ENCODE measurements at regions not wholly inside any gene's neighbourhood (a gene's known extent, or its start where the extent isn't known, plus 50 kb on each side); places are given as distances from the start of the nearest gene placed in this dataset.
"Not testable (repeated sequence)": the region's sequence is repeated elsewhere in the genome, so short reads cannot be mapped to it uniquely, and the experiment has no call there.

- no peaks in the 10 kb centered on the region for H3K4me1 Mint-ChIP-seq (ENCODE audit: low read depth)
Measured at GRCh38 chr11:96481204-96481603, 91.4 kb downstream of the JRKL start.

DNA sequence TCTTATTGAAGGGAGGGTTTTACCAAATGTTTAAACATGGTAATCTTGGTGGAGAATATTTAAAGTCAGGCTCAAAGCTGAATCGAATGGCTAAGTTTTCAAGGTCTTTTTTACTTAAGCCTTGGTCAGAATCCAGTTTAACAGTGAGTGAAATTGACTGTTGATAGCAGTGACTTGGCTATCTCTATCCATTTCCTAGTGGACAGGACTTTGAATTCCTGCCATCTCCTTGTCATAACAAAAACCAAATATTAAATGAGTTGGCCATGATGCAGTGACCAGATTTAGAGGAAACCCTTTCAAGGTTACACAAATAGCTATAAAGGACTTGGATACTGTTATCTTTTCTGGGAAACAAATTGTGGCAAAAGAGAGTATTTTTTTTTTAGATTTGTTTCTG, 92.0 kb downstream of the JRKL start:
- Mint-ChIP-seq H3K9me3 (peaks cover 5% of the 10 kb centered on the region), H3K4me3 (no peak overlapping the region)
- POLR2A ChIA-PET, result no interaction called here

More at GRCh38 chr11:96481204-96481603, 91.4 kb downstream of the JRKL start:
- intact Hi-C loops (cut with micrococcal nuclease), result no loop called here
- H3K27me3 Mint-ChIP-seq, result peaks cover 3% of the 10 kb centered on the region
- no peak overlapping the region for H3K27ac Mint-ChIP-seq
- ChIA-PET CTCF (interaction anchor here (0.8 to 2.0 kb wide), 2 partner anchors 15 to 17 kb away, joined by 4 to 6 read pairs; no protein-coding TSS in a partner anchor), POLR2A (interaction anchor here (0.6 kb wide), 1 partner anchor 32 kb away, joined by 3 read pairs; no protein-coding TSS in a partner anchor)
- peaks cover 5% of the 10 kb centered on the region for H3K9me3 Mint-ChIP-seq
- DNase-seq, result no peak
- H3K36me3 Mint-ChIP-seq, result no peaks in the 10 kb centered on the region
- H3K4me3 Mint-ChIP-seq, result no peak overlapping the region

DNA sequence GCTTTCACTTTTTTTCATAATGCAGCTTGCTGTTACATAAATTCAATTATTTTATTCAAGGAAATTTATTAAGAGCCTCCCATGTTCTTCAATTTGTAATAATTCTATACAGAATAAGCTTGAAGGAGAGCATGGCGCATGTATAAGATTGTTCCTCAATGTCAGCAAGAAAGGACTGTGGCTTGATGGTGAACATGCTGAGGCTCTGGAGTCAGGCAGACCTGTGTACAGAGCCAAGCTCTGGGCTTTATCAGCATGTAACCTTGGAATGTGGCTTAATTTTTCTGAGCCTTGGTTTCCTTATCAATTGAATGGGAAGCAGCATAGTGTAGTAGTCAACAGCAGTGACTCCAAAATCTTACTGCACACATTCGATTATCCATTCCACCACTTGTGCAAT, 92.4 kb downstream of the JRKL start:
- ChIA-PET POLR2A (no interaction called here), CTCF (no interaction called here)
- no peak for DNase-seq
- H3K4me1 Mint-ChIP-seq (ENCODE audit: low read depth), result no peaks in the 10 kb centered on the region
- no peaks in the 10 kb centered on the region for H3K36me3 Mint-ChIP-seq
- no peak overlapping the region for H3K4me3 Mint-ChIP-seq
- peaks cover 5% of the 10 kb centered on the region for H3K9me3 Mint-ChIP-seq
- no peak overlapping the region for H3K27ac Mint-ChIP-seq
- intact Hi-C loops (cut with micrococcal nuclease), result no loop called here
- peaks cover 3% of the 10 kb centered on the region for H3K27me3 Mint-ChIP-seq

More for the DNA sequence above, 92.0 kb downstream of the JRKL start:
- Mint-ChIP-seq H3K27me3 (peaks cover 3% of the 10 kb centered on the region), H3K4me1 (ENCODE audit: low read depth) (no peaks in the 10 kb centered on the region), H3K27ac (no peak overlapping the region), H3K36me3 (no peaks in the 10 kb centered on the region)
- DNase-seq, result no peak
- CTCF ChIA-PET, result interaction anchor here (0.8 to 2.0 kb wide), 2 partner anchors 15 to 17 kb away, joined by 4 to 6 read pairs; no protein-coding TSS in a partner anchor
- intact Hi-C loops (cut with micrococcal nuclease), result no loop called here

DNA sequence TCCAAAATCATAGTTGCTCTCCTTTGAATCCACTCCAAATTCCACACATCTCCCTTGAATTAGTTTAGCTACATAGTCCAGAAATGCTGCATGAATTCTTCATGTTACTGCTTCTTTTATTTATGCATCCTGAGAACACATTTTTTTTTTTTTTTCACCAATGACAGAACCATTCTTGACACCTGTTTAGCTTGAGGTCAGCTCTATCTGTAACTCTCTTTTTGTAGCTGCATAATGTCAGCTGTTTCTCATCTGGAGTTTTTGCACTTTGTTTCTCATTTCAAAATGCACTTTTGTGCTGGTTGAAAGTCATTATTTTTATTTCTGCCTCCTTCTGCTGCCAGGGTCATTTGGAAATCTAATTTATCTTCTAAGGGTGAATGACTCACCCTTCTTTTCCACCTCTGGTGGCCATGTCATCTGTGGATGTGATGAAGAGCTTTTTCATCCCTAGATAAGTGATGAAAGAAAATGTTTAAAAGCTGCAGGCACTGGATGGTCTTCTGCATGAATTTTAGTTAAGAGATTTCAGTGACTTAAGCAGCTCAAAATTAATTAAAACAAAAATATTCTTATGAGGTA, 93.7 kb downstream of the JRKL start:
- DNase-seq, result no peak
- no peak overlapping the region for H3K27ac Mint-ChIP-seq

GRCh38 chr11:96484361-96484760, 94.5 kb downstream of the JRKL start:
- no peak overlapping the region for H3K4me3 Mint-ChIP-seq
- H3K4me1 Mint-ChIP-seq (ENCODE audit: low read depth), result no peaks in the 10 kb centered on the region
- intact Hi-C loops (cut with micrococcal nuclease), result no loop called here
- CTCF ChIA-PET, result interaction anchor here (1.6 kb wide), 1 partner anchor 20 kb away, joined by 12 read pairs; no protein-coding TSS in a partner anchor
- no peaks in the 10 kb centered on the region for H3K9me3 Mint-ChIP-seq
- H3K27me3 Mint-ChIP-seq, result peaks cover 15% of the 10 kb centered on the region
- H3K27ac Mint-ChIP-seq, result no peak overlapping the region
- no peak for DNase-seq
- POLR2A ChIA-PET, result no interaction called here
- H3K36me3 Mint-ChIP-seq, result no peaks in the 10 kb centered on the region

More for the DNA sequence above, 93.7 kb downstream of the JRKL start:
- CTCF ChIA-PET, result interaction anchor here (1.6 kb wide), 1 partner anchor 20 kb away, joined by 12 read pairs; no protein-coding TSS in a partner anchor
- POLR2A ChIA-PET, result no interaction called here
- Mint-ChIP-seq H3K9me3 (no peaks in the 10 kb centered on the region), H3K27me3 (peaks cover 8% of the 10 kb centered on the region), H3K36me3 (no peaks in the 10 kb centered on the region), H3K4me3 (no peak overlapping the region), H3K4me1 (ENCODE audit: low read depth) (no peaks in the 10 kb centered on the region)
- intact Hi-C loops (cut with micrococcal nuclease), result no loop called here

DNA sequence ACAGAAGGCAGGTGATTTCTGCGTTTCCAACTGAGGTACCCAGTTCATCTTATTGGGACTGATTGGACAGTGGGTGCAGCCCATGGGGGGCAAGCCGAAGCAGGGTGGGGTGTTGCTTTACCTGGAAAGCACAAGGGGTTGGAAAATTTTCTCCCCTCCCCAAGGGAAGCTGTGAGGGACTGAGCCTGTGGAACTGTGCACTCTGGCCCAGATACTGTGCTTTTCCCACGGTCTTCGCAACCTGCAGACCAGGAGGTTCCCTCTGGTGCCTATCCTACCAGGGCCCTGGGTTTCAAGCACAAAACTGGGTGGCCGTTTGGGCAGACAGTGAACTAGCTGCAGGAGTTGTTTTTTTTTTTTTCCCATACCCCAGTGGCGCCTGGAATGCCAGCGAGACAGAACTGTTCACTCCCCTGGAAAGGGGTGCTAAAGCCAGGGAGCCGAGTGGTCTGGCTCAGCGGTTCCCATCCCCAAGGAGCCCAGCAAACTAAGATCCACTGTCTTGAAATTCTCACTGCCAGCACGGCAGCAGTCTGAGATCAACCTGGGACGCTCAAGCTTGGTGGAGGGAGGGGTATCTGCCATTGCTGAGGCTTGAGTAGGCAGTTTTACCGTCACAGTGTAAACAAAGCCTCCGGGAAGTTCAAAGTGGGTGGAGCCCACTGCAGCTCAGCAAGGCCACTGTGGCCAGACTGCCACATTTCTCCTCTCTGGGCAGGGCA, 97.2 kb downstream of the JRKL start:
- H3K4me1 Mint-ChIP-seq (ENCODE audit: low read depth), result no peaks in the 10 kb centered on the region
- no peak overlapping the region for H3K27ac Mint-ChIP-seq
- H3K9me3 Mint-ChIP-seq, result no peaks in the 10 kb centered on the region
- H3K36me3 Mint-ChIP-seq, result no peaks in the 10 kb centered on the region
- intact Hi-C loops (cut with micrococcal nuclease), result no loop called here
- DNase-seq, result no peak
- CTCF ChIA-PET, result no interaction called here
- no peak overlapping the region for H3K4me3 Mint-ChIP-seq
- H3K27me3 Mint-ChIP-seq, result peaks cover 22% of the 10 kb centered on the region
- POLR2A ChIA-PET, result no interaction called here

DNA sequence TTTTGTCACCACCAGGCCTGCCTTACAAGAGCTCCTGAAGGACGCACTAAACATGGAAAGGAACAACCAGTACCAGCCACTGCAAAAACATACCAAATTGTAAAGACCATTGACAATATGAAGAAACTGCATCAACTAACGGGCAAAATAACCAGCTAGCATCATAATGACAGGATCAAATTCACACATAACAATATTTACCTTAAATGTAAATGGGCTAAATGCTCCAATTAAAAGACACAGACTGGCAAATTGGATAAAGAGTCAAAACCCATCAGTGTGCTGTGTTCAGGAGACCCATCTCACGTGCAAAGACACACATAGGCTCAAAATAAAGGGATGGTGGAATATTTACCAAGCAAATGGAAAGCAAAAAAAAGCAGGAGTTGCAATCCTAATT, 99.1 kb downstream of the JRKL start:
- CTCF ChIA-PET, result interaction anchor here (0.8 to 1.6 kb wide), 2 partner anchors 24 to 25 kb away, joined by 3 read pairs; no protein-coding TSS in a partner anchor
- DNase-seq; H3K4me3 Mint-ChIP-seq; H3K27ac Mint-ChIP-seq; H3K36me3 Mint-ChIP-seq; H3K4me1 Mint-ChIP-seq (ENCODE audit: low read depth); intact Hi-C loops (cut with micrococcal nuclease); POLR2A ChIA-PET; H3K9me3 Mint-ChIP-seq: not testable (repeated sequence)
- H3K27me3 Mint-ChIP-seq, result peaks cover 22% of the 10 kb centered on the region

DNA sequence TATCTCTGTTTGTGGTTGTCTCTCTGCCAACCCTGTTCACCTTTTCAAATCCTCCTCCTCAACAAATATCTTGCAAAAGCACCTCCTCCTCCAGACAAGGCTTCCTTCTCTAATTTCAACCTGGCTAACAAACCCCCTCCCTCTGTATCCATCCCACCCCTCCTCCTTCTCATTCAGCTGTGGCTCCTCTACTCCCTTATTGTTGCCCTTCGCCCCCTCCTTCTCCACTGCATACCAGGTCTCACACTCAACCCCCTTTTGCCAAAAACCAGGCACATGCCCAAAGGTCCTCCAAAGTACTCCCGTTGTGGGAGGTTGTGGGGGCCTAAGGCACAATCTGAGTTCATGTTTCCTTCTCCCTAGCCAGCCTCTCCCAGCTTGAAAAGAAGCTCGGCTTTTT, 110.6 kb downstream of the JRKL start:
- H3K9me3 Mint-ChIP-seq, result no peaks in the 10 kb centered on the region
- no peak overlapping the region for H3K27ac Mint-ChIP-seq
- ChIA-PET CTCF (no interaction called here), POLR2A (no interaction called here)
- H3K4me1 Mint-ChIP-seq (ENCODE audit: low read depth), result no peaks in the 10 kb centered on the region
- intact Hi-C loops (cut with micrococcal nuclease), result no loop called here
- H3K36me3 Mint-ChIP-seq, result no peaks in the 10 kb centered on the region
- DNase-seq, result no peak
- no peak overlapping the region for H3K4me3 Mint-ChIP-seq
- no peaks in the 10 kb centered on the region for H3K27me3 Mint-ChIP-seq

DNA sequence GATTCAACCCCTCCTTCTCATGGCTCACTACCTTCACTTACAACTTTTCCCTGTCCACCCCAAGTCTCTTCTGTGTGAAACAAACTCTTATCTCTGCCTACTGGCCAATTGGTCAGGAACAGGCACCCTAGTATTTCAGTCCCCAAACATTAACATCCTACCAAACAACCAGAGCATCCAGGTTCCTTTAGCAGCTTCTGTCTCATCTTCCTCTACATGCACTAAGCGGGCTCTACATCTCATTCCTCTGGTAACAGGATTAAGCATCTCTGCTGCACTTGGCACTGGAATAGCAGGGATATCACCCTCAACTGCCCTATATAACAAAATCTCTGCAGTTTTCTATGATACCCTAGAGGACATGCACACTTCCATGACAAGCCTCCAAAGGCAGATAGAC, 116.2 kb downstream of the JRKL start:
- no peaks in the 10 kb centered on the region for H3K27me3 Mint-ChIP-seq
- no peak overlapping the region for H3K27ac Mint-ChIP-seq
- no peaks in the 10 kb centered on the region for H3K9me3 Mint-ChIP-seq
- no peak overlapping the region for H3K4me3 Mint-ChIP-seq
- CTCF ChIA-PET, result no interaction called here
- DNase-seq, result no peak
- intact Hi-C loops (cut with micrococcal nuclease), result no loop called here
- no peaks in the 10 kb centered on the region for H3K36me3 Mint-ChIP-seq
- no peaks in the 10 kb centered on the region for H3K4me1 Mint-ChIP-seq (ENCODE audit: low read depth)
- POLR2A ChIA-PET, result no interaction called here

- Mint-ChIP-seq H3K36me3 (no peaks in the 10 kb centered on the region), H3K27ac (no peak overlapping the region), H3K27me3 (no peaks in the 10 kb centered on the region), H3K4me3 (no peak overlapping the region), H3K4me1 (ENCODE audit: low read depth) (no peaks in the 10 kb centered on the region), H3K9me3 (no peaks in the 10 kb centered on the region)
- intact Hi-C loops (cut with micrococcal nuclease), result no loop called here
- ChIA-PET CTCF (no interaction called here), POLR2A (no interaction called here)
- DNase-seq, result no peak
Measured at GRCh38 chr11:96506953-96507354, 117.1 kb downstream of the JRKL start.

GRCh38 chr11:96508861-96509260, 119.0 kb downstream of the JRKL start:
- DNase-seq, result no peak
- Mint-ChIP-seq H3K4me3 (no peak overlapping the region), H3K4me1 (ENCODE audit: low read depth) (no peaks in the 10 kb centered on the region), H3K36me3 (no peaks in the 10 kb centered on the region), H3K27ac (no peak overlapping the region), H3K27me3 (peaks cover 2% of the 10 kb centered on the region), H3K9me3 (no peaks in the 10 kb centered on the region)
- ChIA-PET CTCF (no interaction called here), POLR2A (no interaction called here)
- intact Hi-C loops (cut with micrococcal nuclease), result no loop called here

- CTCF ChIA-PET, result no interaction called here
- intact Hi-C loops (cut with micrococcal nuclease), result no loop called here
- Mint-ChIP-seq H3K36me3 (no peaks in the 10 kb centered on the region), H3K27me3 (peaks cover 5% of the 10 kb centered on the region), H3K4me3 (no peak overlapping the region), H3K4me1 (ENCODE audit: low read depth) (no peaks in the 10 kb centered on the region), H3K27ac (no peak overlapping the region), H3K9me3 (peaks cover 7% of the 10 kb centered on the region)
- POLR2A ChIA-PET, result no interaction called here
- no peak for DNase-seq
Measured at GRCh38 chr11:96520939-96521338, 131.1 kb downstream of the JRKL start.

DNA sequence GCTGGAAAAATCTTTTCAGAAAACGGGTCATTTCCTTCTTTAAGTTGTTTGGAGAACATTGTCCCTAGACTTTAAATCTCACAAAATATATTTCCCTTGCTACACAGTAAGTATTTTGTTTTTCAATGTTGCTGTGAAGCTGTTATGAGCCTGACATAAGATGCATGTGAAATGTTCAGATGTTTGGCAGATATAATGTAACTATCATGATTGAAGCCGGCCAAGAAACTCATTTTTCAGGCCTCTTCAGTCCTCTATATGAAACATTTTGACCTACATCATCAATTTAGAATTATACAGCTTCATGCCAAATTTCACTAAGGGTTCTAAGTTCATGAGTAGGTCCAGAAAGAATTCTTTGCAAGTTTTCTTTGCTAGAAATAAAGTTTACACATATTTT, 133.8 kb downstream of the JRKL start:
- H3K36me3 Mint-ChIP-seq, result no peaks in the 10 kb centered on the region
- H3K9me3 Mint-ChIP-seq, result peaks cover 7% of the 10 kb centered on the region
- intact Hi-C loops (cut with micrococcal nuclease), result no loop called here
- H3K4me1 Mint-ChIP-seq (ENCODE audit: low read depth), result no peaks in the 10 kb centered on the region
- DNase-seq, result no peak
- CTCF ChIA-PET, result no interaction called here
- H3K27ac Mint-ChIP-seq, result no peak overlapping the region
- POLR2A ChIA-PET, result no interaction called here
- H3K27me3 Mint-ChIP-seq, result peaks cover 8% of the 10 kb centered on the region
- no peak overlapping the region for H3K4me3 Mint-ChIP-seq

All from activated CD4-positive, alpha-beta memory T cell treated with anti-CD3 and anti-CD28 coated beads for 36 hours (primary cell).